K562 (cell line): ENCODE measurements at regions not wholly inside any gene's neighbourhood (a gene's known extent, or its start where the extent isn't known, plus 50 kb on each side); places are given as distances from the start of the nearest gene placed in this dataset.

Experiments used
- PHF8 ChIP-seq: fragments of 200-600 bp; sonication (generic); IDR thresholded peaks from 2 replicates; pipeline ENCODE4 v1.6.1; 2012; ENCODE audit warnings: mixed run types, mild to moderate bottlenecking, inconsistent platforms, low read length, moderate library complexity, borderline replicate concordance
- POLR3A ChIP-seq: IDR thresholded peaks from 2 replicates; pipeline ENCODE4 v1.6.1; 2011; ENCODE audit warnings: borderline replicate concordance, mild to moderate bottlenecking, moderate library complexity; ENCODE audit not compliant: insufficient read length, insufficient read depth; ENCODE audit errors: extremely low read depth
- RFX1 ChIP-seq: fragments of 450-650 bp; IDR thresholded peaks from 2 replicates; pipeline ENCODE4 v1.6.1; 2016; ENCODE audit warnings: mild to moderate bottlenecking, moderate library complexity
- SAP30 ChIP-seq: fragments of 200-600 bp; sonication (generic); IDR thresholded peaks from 2 replicates; pipeline ENCODE4 v1.6.1; 2012; ENCODE audit warnings: borderline replicate concordance, low read depth, mild to moderate bottlenecking, moderate library complexity, low read length, control low read depth, inconsistent platforms; ENCODE audit not compliant: insufficient read depth, poor library complexity, severe bottlenecking
- ZNF263 ChIP-seq: sonication (generic); formaldehyde crosslinking; IDR thresholded peaks from 2 replicates; pipeline ENCODE4 v1.8.0; 2022; ENCODE audit warnings: mild to moderate bottlenecking, missing genetic modification reagents, borderline replicate concordance
- TF ChIP-seq, protein P1 (sequence below), 2 experiments: fragments of 200-800 bp in 1 of 2; sonication (Bioruptor generic) in 1 of 2; sonication (generic) in 1 of 2; formaldehyde crosslinking in 1 of 2; IDR thresholded peaks in 1 of 2; conservative IDR thresholded peaks in 1 of 2; 2 replicates each; pipeline versions ENCODE4 v1.5.0 to v1.6.1; 2016 to 2020; ENCODE audit warnings: missing compliant biosample characterization in 1 of 2, missing genetic modification characterization in 1 of 2, missing genetic modification reagents in 1 of 2
- TF ChIP-seq, protein P2 (sequence below): fragments of 250-450 bp; sonication (Bioruptor Pico); IDR thresholded peaks from 2 replicates; pipeline ENCODE4 v1.4.0; 2020; ENCODE audit warnings: mild to moderate bottlenecking, moderate library complexity
- TF ChIP-seq, protein P3 (sequence below): fragments of 150-350 bp; IDR thresholded peaks from 2 replicates; pipeline ENCODE4 v1.6.1; 2014; ENCODE audit warnings: low read depth, mild to moderate bottlenecking, low read length, borderline replicate concordance
- TF ChIP-seq, protein P4 (sequence below): fragments of 250-450 bp; sonication (Bioruptor Pico); IDR thresholded peaks from 2 replicates; pipeline ENCODE4 v1.8.0; 2021; ENCODE audit warnings: moderate library complexity, mild to moderate bottlenecking, inconsistent platforms

DNA sequence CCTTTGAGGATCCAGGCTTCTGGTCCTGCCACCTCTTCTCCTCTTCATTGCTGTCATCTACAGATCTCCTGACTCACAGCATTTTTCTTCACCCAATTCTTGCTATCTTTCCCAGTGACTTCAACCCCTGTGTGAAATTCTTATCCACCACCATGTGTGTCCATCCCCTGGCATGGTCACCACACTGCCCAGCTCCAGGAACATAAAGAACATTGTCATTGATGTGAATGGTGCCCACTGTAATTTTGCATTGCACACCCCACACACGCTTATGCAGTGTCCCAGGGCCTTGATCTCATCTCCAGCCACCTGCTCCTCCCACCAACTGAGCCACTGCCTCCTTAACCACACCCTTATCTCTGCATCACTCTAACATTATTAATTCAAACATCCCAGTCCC is 85.3 kb downstream of the C1D start (continued):
- TF ChIP-seq, protein P1, sequence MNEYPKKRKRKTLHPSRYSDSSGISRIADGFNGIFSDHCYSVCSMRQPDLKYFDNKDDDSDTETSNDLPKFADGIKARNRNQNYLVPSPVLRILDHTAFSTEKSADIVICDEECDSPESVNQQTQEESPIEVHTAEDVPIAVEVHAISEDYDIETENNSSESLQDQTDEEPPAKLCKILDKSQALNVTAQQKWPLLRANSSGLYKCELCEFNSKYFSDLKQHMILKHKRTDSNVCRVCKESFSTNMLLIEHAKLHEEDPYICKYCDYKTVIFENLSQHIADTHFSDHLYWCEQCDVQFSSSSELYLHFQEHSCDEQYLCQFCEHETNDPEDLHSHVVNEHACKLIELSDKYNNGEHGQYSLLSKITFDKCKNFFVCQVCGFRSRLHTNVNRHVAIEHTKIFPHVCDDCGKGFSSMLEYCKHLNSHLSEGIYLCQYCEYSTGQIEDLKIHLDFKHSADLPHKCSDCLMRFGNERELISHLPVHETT (CRISPR knock-in tag; conservative IDR thresholded peaks at IDR 0.05 in 1 of 2, IDR thresholded peaks at IDR 0.05 in 1 of 2): no peak
- TF ChIP-seq SAP30: no peak
- no peak for TF ChIP-seq PHF8
- TF ChIP-seq, protein P2, sequence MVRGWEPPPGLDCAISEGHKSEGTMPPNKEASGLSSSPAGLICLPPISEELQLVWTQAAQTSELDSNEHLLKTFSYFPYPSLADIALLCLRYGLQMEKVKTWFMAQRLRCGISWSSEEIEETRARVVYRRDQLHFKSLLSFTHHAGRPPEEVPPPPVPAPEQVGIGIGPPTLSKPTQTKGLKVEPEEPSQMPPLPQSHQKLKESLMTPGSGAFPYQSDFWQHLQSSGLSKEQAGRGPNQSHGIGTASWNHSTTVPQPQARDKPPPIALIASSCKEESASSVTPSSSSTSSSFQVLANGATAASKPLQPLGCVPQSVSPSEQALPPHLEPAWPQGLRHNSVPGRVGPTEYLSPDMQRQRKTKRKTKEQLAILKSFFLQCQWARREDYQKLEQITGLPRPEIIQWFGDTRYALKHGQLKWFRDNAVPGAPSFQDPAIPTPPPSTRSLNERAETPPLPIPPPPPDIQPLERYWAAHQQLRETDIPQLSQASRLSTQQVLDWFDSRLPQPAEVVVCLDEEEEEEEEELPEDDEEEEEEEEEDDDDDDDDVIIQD (CRISPR knock-in tag): no peak
- no peak for TF ChIP-seq RFX1
- no peak for TF ChIP-seq POLR3A
- no peak for TF ChIP-seq ZNF263
- TF ChIP-seq, protein P3, sequence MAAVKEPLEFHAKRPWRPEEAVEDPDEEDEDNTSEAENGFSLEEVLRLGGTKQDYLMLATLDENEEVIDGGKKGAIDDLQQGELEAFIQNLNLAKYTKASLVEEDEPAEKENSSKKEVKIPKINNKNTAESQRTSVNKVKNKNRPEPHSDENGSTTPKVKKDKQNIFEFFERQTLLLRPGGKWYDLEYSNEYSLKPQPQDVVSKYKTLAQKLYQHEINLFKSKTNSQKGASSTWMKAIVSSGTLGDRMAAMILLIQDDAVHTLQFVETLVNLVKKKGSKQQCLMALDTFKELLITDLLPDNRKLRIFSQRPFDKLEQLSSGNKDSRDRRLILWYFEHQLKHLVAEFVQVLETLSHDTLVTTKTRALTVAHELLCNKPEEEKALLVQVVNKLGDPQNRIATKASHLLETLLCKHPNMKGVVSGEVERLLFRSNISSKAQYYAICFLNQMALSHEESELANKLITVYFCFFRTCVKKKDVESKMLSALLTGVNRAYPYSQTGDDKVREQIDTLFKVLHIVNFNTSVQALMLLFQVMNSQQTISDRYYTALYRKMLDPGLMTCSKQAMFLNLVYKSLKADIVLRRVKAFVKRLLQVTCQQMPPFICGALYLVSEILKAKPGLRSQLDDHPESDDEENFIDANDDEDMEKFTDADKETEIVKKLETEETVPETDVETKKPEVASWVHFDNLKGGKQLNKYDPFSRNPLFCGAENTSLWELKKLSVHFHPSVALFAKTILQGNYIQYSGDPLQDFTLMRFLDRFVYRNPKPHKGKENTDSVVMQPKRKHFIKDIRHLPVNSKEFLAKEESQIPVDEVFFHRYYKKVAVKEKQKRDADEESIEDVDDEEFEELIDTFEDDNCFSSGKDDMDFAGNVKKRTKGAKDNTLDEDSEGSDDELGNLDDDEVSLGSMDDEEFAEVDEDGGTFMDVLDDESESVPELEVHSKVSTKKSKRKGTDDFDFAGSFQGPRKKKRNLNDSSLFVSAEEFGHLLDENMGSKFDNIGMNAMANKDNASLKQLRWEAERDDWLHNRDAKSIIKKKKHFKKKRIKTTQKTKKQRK: no peak
- TF ChIP-seq, protein P4, sequence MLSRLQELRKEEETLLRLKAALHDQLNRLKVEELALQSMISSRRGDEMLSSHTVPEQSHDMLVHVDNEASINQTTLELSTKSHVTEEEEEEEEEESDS (CRISPR knock-in tag): no peak
